SKM-1 treated with dmso at 0.1 percent for 144 hours (cell line): ENCODE measurements at regions not wholly inside any gene's neighbourhood (a gene's known extent, or its start where the extent isn't known, plus 50 kb on each side); places are given as distances from the start of the nearest gene placed in this dataset.
"Not testable (repeated sequence)": the region's sequence is repeated elsewhere in the genome, so short reads cannot be mapped to it uniquely, and the experiment has no call there.

Source experiments
- DNase-seq: peaks from one replicate; lab custom pipeline; 2025; ENCODE audit not compliant: unreplicated experiment; lab: John Stamatoyannopoulos, UW

- no peak for DNase-seq
Measured at GRCh38 chr6:153436351-153436750, 305.3 kb upstream of the RGS17 start.

- DNase-seq = no peak
Measured at GRCh38 chr6:153435787-153436186, 304.7 kb upstream of the RGS17 start.

- no peak for DNase-seq
Measured at GRCh38 chr6:153425536-153425935, 294.5 kb upstream of the RGS17 start.

GRCh38 chr6:153424719-153425400, 293.8 kb upstream of the RGS17 start:
- DNase-seq = no peak

GRCh38 chr6:153412519-153412918, 281.4 kb upstream of the RGS17 start:
- no peak for DNase-seq

GRCh38 chr6:153411070-153411648, 280.1 kb upstream of the RGS17 start:
- DNase-seq = no peak

- no peak for DNase-seq
Measured at GRCh38 chr6:153405931-153406330, 274.8 kb upstream of the RGS17 start.

GRCh38 chr6:153401751-153402150, 270.7 kb upstream of the RGS17 start:
- DNase-seq = no peak

- DNase-seq = no peak
Measured at GRCh38 chr6:153392156-153392555, 261.1 kb upstream of the RGS17 start.

- DNase-seq = no peak
Measured at GRCh38 chr6:153373869-153374268, 242.8 kb upstream of the RGS17 start.

GRCh38 chr6:153368131-153368530, 237.0 kb upstream of the RGS17 start:
- no peak for DNase-seq

- DNase-seq = no peak
Measured at GRCh38 chr6:153367021-153367420, 235.9 kb upstream of the RGS17 start.

- no peak for DNase-seq
Measured at GRCh38 chr6:153357391-153357790, 226.3 kb upstream of the RGS17 start.

GRCh38 chr6:153340568-153340967, 209.5 kb upstream of the RGS17 start:
- no peak for DNase-seq

GRCh38 chr6:153334121-153334520, 203.0 kb upstream of the RGS17 start:
- no peak for DNase-seq

GRCh38 chr6:153331221-153331620, 200.1 kb upstream of the RGS17 start:
- DNase-seq = not testable (repeated sequence)

- no peak for DNase-seq
Measured at GRCh38 chr6:153328194-153328593, 197.1 kb upstream of the RGS17 start.

GRCh38 chr6:153325661-153326060, 194.6 kb upstream of the RGS17 start:
- no peak for DNase-seq

GRCh38 chr6:153312634-153313033, 181.6 kb upstream of the RGS17 start:
- DNase-seq = peak; percentile 13

GRCh38 chr6:153309651-153310050, 178.6 kb upstream of the RGS17 start:
- no peak for DNase-seq

- DNase-seq = no peak
Measured at GRCh38 chr6:153302133-153302532, 171.1 kb upstream of the RGS17 start.

GRCh38 chr6:153301602-153302001, 170.5 kb upstream of the RGS17 start:
- DNase-seq = no peak

GRCh38 chr6:153282456-153282855, 151.4 kb upstream of the RGS17 start:
- DNase-seq = not testable (repeated sequence)
